ENCODE measurements at regions not wholly inside any gene's neighbourhood (a gene's known extent, or its start where the extent isn't known, plus 50 kb on each side); places are given as distances from the start of the nearest gene placed in this dataset.

GRCh38 chr10:61108915-61109314 lies 164.9 kb upstream of the RHOBTB1 start:
- Histone ChIP-seq H3K9me3 (no peaks in the 10 kb centered on the region), H3K4me3 (no peak overlapping the region), H3K36me3 (no peaks in the 10 kb centered on the region), H3K27me3 (no peaks in the 10 kb centered on the region), H3K4me1 (no peaks in the 10 kb centered on the region), H3K27ac (no peak overlapping the region)
- no peak for TF ChIP-seq POLR2A (IDR thresholded peaks at IDR 0.05)
- no peak for TF ChIP-seq CTCF (IDR thresholded peaks at IDR 0.05)
- no peak for TF ChIP-seq POLR2AphosphoS5 (IDR thresholded peaks at IDR 0.05; ENCODE audit: insufficient read depth in 1 of 2, low read depth in 1 of 2)
- DNase-seq (ENCODE audit: extremely low spot score in 2 of 2): no peak
- intact Hi-C loops (cut with DNase I): no loop called here

- Histone ChIP-seq H3K4me1 (no peaks in the 10 kb centered on the region), H3K36me3 (no peaks in the 10 kb centered on the region), H3K9me3 (no peaks in the 10 kb centered on the region), H3K27ac (no peak overlapping the region), H3K27me3 (no peaks in the 10 kb centered on the region), H3K4me3 (no peak overlapping the region)
- no peak for DNase-seq (ENCODE audit: extremely low spot score in 2 of 2)
- intact Hi-C loops (cut with DNase I): no loop called here
- no peak for TF ChIP-seq POLR2A (IDR thresholded peaks at IDR 0.05)
- no peak for TF ChIP-seq CTCF (IDR thresholded peaks at IDR 0.05)
Observed at GRCh38 chr10:61100887-61101286, 156.9 kb upstream of the RHOBTB1 start.

- H3K27ac ChIP-seq: no peak overlapping the region
- no peak for TF ChIP-seq POLR2AphosphoS5 (IDR thresholded peaks at IDR 0.05; ENCODE audit: insufficient read depth in 1 of 2, low read depth in 1 of 2)
- TF ChIP-seq CTCF (IDR thresholded peaks at IDR 0.05): no peak
- TF ChIP-seq POLR2A (IDR thresholded peaks at IDR 0.05): no peak
- no peaks in the 10 kb centered on the region for H3K4me1 ChIP-seq
- H3K27me3 ChIP-seq: no peaks in the 10 kb centered on the region
- H3K36me3 ChIP-seq: no peaks in the 10 kb centered on the region
- H3K9me3 ChIP-seq: no peaks in the 10 kb centered on the region
- intact Hi-C loops (cut with DNase I): no loop called here
- DNase-seq (ENCODE audit: extremely low spot score in 2 of 2): no peak
- no peak overlapping the region for H3K4me3 ChIP-seq
Observed at GRCh38 chr10:61099756-61100155, 155.8 kb upstream of the RHOBTB1 start.

- Histone ChIP-seq H3K27me3 (no peaks in the 10 kb centered on the region), H3K4me3 (no peak overlapping the region), H3K27ac (no peak overlapping the region), H3K9me3 (no peaks in the 10 kb centered on the region), H3K4me1 (no peaks in the 10 kb centered on the region), H3K36me3 (no peaks in the 10 kb centered on the region)
- no peak for DNase-seq (ENCODE audit: extremely low spot score in 2 of 2)
- intact Hi-C loops (cut with DNase I): no loop called here
- TF ChIP-seq CTCF (IDR thresholded peaks at IDR 0.05) (no peak), POLR2A (IDR thresholded peaks at IDR 0.05) (no peak)
Observed at GRCh38 chr10:61098966-61099365, 155.0 kb upstream of the RHOBTB1 start.

- Histone ChIP-seq H3K4me3 (no peak overlapping the region), H3K27ac (no peak overlapping the region), H3K9me3 (no peaks in the 10 kb centered on the region), H3K27me3 (no peaks in the 10 kb centered on the region), H3K4me1 (no peaks in the 10 kb centered on the region), H3K36me3 (no peaks in the 10 kb centered on the region)
- TF ChIP-seq CTCF (IDR thresholded peaks at IDR 0.05) (no peak), POLR2A (IDR thresholded peaks at IDR 0.05) (no peak), POLR2AphosphoS5 (IDR thresholded peaks at IDR 0.05; ENCODE audit: insufficient read depth in 1 of 2, low read depth in 1 of 2) (no peak)
- intact Hi-C loops (cut with DNase I): no loop called here
- DNase-seq (ENCODE audit: extremely low spot score in 2 of 2): no peak
Observed at GRCh38 chr10:61097026-61097425, 153.0 kb upstream of the RHOBTB1 start.

Data from vagina (tissue), 2 donors.